GM21360 (cell line): ENCODE measurements at regions not wholly inside any gene's neighbourhood (a gene's known extent, or its start where the extent isn't known, plus 50 kb on each side); places are given as distances from the start of the nearest gene placed in this dataset.

Source experiments
- ATAC-seq: cut with Tn5 transposase; IDR thresholded peaks from one replicate; pipeline ENCODE4 v1.9.1; 2021; ENCODE audit warnings: mild to moderate bottlenecking, moderate library complexity; ENCODE audit not compliant: unreplicated experiment

DNA sequence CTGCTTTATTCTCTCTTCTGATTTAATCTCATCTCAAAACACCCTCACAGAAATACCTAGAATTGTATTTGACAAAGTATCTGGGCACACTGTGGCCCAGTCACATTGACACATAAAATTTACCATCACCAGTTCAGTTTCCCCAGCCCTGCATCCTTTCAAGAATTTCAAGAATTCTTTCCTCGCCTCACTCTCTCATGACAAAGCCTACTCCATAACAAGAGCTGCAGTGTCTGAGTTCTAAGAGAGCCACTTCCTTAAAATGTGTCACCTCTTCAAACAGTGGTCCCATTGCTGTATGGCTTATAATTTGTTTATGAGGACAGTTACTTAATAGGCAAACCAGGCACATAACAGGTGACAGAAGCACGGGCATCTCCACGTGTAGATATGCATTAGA is 90.9 kb upstream of the STK39 start:
- ATAC-seq = no peak

DNA sequence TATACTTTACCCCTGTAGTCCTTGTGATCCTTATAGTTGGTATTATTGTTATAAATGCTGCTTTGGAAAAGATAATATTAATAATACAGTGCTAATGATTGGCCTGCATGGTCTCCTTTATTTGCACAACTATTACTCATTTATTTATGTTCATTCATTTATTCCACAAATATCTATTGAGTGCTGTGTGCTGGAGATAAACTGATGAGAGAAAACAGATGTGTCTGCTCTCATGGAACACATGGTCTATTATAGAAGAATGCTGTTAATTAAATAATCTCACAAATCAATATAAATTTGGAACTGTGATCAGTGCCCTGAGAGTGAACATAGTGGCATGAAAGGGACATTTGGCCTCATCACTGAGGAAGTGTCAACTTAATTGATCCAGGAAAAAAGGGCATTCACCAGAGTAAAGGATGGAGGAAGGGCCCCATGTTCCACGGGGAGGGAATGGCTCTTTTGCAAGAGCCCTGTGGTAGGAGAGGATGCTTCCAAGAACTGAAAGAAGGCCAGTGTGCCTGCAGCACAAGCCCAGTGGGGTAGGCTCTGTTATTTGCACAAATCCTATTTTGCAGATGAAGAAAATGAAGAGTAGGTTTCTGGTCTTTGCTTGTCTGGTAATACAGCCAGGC is 91.5 kb upstream of the STK39 start:
- no peak for ATAC-seq

DNA sequence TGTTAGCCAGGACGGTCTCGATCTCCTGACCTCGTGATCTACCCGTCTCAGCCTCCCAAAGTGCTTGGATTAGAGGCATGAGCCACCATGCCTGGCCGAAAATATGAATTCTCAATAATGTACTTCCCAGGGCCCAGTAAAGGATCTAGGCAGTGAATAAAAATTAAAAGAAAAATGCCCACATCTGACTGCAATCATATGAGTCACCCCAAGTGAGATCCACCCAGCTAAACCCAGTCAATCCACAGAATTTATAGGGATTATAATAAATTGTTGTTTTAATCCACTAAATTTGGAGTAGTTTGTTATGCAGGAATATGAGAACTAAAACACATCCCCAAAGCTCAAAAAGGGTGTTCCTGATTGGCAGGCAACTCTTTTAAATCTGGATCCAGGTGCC is 93.5 kb upstream of the STK39 start:
- ATAC-seq = no peak

GRCh38 chr2:168343586-168343985 is 96.2 kb upstream of the STK39 start:
- no peak for ATAC-seq

- no peak for ATAC-seq
Measured at GRCh38 chr2:168344706-168345105, 97.3 kb upstream of the STK39 start.

DNA sequence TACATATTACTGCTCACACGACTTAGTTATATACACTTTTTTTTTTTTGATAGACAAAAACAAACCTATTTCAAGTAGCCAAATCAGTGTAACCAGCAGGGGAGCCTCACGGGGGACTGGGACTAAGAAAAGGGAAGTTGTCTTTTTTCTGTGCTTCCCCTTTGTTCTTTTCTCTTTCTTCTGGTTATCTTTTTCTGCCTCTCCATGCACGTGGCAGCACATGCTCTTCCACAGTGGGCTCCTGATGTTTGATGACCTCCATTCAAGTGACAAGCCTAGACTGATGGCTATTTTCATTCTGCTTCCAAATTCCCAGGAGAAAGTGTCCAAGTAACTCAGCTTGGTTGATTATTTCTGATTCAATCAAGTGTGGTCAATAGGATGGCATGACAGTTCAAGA is 98.2 kb upstream of the STK39 start:
- no peak for ATAC-seq

DNA sequence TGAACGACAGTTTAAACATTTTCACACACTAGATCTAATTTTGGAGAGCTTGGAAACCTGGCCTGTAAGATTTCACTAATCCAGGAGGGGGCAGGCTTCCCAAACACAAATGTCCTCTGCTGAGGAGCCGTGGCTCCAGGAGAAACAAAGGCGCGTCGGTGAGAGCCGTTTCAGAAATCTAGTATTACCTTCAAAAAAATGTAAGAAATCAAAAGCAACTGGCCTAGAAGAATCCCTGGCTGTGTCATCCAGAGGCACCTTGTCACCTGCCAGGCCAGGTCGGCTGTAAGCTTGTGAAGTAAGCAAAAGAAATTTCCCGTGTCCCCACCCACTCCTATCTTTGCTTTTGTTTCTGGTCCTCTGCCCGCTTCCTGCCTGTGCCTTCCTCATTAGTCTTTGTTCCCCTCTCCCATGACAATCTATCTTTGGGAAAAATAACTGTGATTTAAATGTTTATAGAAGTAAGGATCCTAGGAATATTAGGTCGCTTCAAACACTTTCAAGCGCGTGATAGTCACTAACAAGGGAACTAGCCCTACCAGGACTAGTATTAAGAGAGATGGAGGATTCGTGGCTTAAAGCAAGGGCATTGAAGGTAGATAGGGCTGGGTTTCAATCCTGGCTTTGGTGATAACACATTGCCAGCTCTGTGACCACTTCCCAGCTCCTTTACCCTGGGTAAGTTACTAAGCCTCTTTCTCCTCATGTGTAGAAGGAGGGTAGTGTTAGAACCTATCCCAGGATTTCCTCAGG is 99.5 kb upstream of the STK39 start:
- no peak for ATAC-seq

DNA sequence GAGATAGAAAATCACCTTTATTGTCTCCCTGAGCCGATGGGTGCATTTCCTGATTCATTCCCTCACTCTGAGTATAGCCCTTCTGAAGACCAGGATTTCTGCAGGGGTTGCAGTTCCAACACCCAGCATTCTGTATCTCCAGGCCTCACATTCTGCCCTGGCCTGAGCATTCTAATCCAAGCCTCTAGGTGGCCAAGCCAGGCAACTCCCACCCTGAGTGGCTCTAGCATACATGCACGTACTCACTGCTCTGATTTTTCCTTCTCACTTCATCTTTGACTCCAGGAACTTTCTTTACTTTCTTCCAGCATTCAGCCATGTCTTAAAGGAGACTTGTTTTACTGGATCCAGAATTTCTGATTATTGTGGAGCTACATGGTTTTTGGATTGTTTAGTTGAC is 100.7 kb upstream of the STK39 start:
- peak; percentile 78 for ATAC-seq

GRCh38 chr2:168350380-168350779 is 103.0 kb upstream of the STK39 start:
- ATAC-seq = no peak

DNA sequence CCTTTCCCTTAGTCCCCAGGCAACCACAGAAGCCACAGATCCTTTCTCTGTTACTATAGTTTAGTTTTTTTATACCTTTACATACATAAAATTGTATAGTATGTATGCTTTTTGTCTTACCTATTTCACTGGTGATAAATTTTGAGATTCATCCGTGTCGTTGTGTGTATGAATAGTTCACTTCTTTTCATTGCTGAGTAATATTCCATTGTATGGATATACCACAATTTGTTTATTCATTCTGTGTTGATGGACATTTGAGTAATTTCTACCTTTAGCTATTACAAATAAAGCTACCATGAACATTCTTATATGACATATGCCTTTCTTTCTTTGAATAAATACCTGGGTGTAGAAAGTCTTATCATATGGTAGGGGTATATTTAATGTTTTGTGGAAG is 102.8 kb upstream of the CERS6 start:
- no peak for ATAC-seq

GRCh38 chr2:168354499-168354898 is 101.6 kb upstream of the CERS6 start:
- ATAC-seq = no peak

DNA sequence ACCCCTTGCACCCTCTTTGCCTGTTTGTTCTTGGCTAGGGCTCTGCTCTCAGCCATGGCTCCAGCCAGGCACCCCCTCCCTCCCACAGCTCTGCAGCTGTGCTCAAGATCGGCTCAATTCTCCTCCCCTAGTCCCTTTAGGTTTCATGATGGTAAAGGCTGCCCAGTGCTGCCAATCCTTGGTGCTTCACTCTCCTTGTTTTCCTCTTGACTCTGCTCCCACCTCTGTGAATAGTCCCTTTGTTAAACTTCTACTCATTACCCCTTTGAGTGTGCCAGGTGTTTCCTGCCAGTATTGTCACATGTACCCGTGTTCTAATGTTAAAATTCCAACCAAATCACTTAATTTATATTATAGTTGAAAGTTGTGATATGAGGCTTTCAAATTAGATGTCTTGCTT is 101.0 kb upstream of the CERS6 start:
- ATAC-seq = no peak

DNA sequence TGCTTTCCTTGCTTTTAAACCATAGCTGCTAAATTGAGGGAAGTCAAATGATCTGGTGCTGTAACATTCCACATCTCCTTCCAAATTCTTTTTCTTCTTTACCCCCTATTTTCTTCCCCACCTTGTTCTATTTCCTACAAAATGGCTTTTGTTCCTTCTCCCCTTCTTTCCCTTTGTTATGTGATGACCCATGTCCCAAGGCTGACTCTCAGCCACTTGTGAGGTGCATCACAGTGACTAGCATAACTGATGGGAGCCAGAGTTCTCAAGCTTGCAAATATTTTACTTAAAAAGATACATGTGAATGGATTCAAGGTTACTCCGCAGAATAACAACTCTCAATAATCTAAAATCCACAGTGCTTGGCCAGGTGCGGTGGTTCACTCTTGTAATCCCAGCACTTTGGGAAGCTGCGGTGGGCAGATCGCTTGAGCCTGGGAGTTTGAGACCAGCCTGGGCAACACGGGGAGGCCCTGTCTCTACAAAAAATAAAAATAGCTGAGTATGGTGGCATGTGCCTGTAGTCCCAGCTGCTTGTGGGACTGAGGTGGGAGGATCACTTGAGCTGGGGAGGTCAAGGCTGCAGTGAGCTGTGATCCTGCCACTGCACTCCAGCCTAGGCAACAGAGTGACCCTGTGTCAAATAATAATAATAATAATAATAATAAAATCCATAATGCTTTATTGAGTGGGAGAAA is 100.1 kb upstream of the CERS6 start:
- ATAC-seq = no peak

- ATAC-seq = no peak
Measured at GRCh38 chr2:168356477-168356835, 99.6 kb upstream of the CERS6 start.

GRCh38 chr2:168357797-168358472 is 98.1 kb upstream of the CERS6 start:
- ATAC-seq = no peak

GRCh38 chr2:168359082-168359481 is 97.0 kb upstream of the CERS6 start:
- no peak for ATAC-seq

GRCh38 chr2:168363347-168364092 is 92.6 kb upstream of the CERS6 start:
- ATAC-seq = peak; percentile 49

DNA sequence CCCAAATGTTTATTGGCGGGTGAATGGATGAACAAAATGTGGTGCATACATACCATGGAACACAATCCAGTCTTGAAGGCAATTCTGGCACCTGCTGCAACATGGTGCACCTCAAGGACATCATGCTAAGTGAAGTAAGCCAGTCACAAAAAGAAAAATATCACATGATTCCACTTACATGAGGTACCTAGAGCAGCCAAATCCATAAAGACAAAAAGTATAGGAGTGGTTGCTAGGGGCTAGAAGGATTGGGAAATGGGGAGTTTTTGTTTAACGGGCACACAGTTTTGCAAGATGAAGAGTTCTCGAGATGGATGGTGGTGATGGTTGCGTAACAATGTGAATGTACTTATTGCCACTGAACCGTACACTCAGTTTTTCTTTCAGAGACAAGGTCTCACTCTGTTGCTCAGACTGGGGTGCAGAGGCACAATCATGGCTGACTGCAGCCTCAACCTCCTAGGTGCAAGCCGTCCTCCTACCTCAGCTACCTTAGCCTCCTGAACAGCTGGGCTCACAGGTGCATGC is 90.9 kb upstream of the CERS6 start:
- ATAC-seq = no peak

GRCh38 chr2:168369031-168369430 is 87.0 kb upstream of the CERS6 start:
- ATAC-seq = no peak

DNA sequence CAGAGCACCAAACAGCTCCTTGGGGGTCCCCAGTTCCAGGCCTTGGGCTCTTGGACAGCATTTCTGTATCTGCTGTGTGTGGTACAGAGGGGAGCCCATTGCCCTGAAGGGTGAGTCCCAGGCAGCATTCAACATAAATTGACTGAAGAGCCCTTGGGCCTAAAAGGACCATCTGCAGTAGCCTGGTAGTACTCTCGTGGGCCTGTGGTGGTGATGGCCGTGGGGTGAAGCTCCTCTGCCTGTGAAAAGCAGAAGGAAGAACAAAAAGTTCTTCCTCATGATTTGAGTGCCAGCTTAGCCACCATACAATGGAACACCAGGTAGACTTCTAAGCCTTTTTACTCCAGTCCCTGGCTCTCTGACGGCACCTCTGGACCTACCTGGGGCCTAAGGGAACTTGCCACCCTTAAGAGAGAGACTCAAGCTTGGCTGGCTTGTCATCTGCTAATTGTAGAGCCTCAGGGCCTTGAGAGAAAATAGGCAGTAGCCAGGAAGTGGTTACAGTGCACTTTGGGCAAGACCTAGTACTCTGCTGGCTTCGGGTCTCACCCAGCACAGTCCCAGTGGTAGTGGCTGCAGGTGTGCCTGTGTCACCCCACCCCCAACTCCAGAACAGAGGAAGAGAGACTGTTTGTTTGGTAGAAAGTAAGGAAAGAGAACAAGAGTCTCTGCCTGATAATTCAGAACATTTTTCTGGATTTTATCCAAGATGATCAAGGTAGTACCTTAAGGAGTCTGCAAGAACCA is 84.6 kb upstream of the CERS6 start:
- no peak for ATAC-seq
